OCI-LY7 (cell line): ENCODE measurements at regions not wholly inside any gene's neighbourhood (a gene's known extent, or its start where the extent isn't known, plus 50 kb on each side); places are given as distances from the start of the nearest gene placed in this dataset.

ENCODE experiments used
- EZH2phosphoT487 ChIP-seq: fragments of 200-600 bp; sonication (generic); IDR thresholded peaks from 2 replicates; pipeline ENCODE4 v1.6.1; 2018; ENCODE audit warnings: low read depth, borderline replicate concordance, mild to moderate bottlenecking, mixed run types, antibody characterized with exemption, low read length, moderate library complexity, mixed read lengths
- TF ChIP-seq, protein P1 (sequence below): fragments of 200-600 bp; sonication (generic); conservative IDR thresholded peaks from 2 replicates; pipeline ENCODE4 v1.5.1; 2014; ENCODE audit warnings: mild to moderate bottlenecking, antibody characterized with exemption, low read length, moderate library complexity, mixed read lengths

DNA sequence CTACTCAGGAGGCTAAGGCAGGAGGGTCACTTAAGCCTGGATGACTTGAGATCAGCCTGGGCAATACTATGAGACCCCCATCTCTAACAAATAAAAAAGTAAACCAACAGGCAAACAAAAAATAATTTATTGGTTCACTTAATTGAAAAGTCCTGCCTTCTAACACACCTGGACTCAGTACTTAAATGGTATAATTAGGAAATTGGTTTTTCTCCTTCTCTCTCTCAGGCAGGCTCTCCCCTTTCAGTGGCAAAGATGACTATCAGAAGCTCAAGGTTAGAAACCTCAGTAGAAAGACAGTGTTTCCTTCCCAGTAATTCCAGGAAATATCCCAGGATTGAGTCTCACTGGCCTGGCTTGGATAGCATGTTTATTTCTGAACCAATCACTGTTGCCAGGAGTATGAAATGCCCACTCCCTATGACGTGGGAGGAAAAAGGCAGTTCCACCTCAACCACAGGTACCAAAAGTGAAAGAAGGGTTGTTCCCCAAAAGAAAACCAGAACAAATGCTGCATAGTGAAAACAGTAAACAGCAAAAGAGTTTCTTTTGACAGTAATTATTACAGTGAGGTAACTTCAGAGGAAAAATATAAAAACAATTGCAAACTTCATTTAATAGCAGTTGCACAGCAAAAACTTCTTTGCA is 56.3 kb upstream of the SOX6 start:
- TF ChIP-seq, protein P1, sequence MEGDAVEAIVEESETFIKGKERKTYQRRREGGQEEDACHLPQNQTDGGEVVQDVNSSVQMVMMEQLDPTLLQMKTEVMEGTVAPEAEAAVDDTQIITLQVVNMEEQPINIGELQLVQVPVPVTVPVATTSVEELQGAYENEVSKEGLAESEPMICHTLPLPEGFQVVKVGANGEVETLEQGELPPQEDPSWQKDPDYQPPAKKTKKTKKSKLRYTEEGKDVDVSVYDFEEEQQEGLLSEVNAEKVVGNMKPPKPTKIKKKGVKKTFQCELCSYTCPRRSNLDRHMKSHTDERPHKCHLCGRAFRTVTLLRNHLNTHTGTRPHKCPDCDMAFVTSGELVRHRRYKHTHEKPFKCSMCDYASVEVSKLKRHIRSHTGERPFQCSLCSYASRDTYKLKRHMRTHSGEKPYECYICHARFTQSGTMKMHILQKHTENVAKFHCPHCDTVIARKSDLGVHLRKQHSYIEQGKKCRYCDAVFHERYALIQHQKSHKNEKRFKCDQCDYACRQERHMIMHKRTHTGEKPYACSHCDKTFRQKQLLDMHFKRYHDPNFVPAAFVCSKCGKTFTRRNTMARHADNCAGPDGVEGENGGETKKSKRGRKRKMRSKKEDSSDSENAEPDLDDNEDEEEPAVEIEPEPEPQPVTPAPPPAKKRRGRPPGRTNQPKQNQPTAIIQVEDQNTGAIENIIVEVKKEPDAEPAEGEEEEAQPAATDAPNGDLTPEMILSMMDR: no peak
- TF ChIP-seq EZH2phosphoT487: no peak
